Hepatocyte (in vitro differentiated cells): ENCODE measurements at regions not wholly inside any gene's neighbourhood (a gene's known extent, or its start where the extent isn't known, plus 50 kb on each side); places are given as distances from the start of the nearest gene placed in this dataset.

ENCODE experiments used
- EZH2 ChIP-seq: fragments of 200-600 bp; sonication (generic); IDR thresholded peaks from 2 replicates; pipeline ENCODE4 v1.6.1; 2016; ENCODE audit warnings: antibody characterized with exemption, mild to moderate bottlenecking, borderline replicate concordance
- EZH2phosphoT487 ChIP-seq: fragments of 200-600 bp; sonication (generic); IDR thresholded peaks from one replicate; pipeline ENCODE4 v1.6.1; 2018; ENCODE audit warnings: antibody characterized with exemption, mild to moderate bottlenecking, low read depth, moderate library complexity; ENCODE audit not compliant: unreplicated experiment, severe bottlenecking
- TF ChIP-seq, protein P1 (sequence below): fragments of 200-600 bp; sonication (generic); IDR thresholded peaks from 2 replicates; pipeline ENCODE4 v1.5.1; 2016; ENCODE audit warnings: antibody characterized with exemption, mild to moderate bottlenecking; ENCODE audit not compliant: poor library complexity

DNA sequence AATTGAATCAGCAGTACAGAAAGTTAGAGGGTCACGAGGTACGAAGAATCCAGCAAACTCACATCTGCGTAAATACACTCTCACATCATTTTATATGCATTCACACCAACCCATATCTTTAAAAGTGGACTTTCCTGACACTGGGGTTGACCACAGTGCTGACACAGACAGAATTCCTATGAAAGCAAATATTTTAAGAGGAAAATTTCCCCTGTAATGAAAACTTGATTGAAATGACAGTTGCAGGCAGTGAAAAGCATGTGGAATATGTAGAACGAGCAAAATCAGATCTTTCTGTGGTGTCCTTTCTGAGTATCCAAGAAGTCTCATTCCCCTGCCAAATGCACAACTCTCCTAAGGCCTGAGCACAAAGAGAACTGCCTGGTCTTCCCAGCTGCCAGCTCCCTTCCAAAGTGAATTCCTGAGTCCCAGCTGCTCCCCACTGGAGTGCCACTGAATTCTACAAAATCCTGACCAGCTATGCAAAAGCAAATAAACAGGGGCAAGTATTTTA lies 50.5 kb upstream of the FAM9C start:
- TF ChIP-seq, protein P1, sequence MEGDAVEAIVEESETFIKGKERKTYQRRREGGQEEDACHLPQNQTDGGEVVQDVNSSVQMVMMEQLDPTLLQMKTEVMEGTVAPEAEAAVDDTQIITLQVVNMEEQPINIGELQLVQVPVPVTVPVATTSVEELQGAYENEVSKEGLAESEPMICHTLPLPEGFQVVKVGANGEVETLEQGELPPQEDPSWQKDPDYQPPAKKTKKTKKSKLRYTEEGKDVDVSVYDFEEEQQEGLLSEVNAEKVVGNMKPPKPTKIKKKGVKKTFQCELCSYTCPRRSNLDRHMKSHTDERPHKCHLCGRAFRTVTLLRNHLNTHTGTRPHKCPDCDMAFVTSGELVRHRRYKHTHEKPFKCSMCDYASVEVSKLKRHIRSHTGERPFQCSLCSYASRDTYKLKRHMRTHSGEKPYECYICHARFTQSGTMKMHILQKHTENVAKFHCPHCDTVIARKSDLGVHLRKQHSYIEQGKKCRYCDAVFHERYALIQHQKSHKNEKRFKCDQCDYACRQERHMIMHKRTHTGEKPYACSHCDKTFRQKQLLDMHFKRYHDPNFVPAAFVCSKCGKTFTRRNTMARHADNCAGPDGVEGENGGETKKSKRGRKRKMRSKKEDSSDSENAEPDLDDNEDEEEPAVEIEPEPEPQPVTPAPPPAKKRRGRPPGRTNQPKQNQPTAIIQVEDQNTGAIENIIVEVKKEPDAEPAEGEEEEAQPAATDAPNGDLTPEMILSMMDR: no peak
- TF ChIP-seq EZH2 (no peak), EZH2phosphoT487 (no peak)
